ENCODE measurements at regions not wholly inside any gene's neighbourhood (a gene's known extent, or its start where the extent isn't known, plus 50 kb on each side); places are given as distances from the start of the nearest gene placed in this dataset.

GRCh38 chr1:201614262-201615015 is 75.5 kb downstream of the NAV1 start:
- H3K27me3 ChIP-seq (ENCODE audit: insufficient read depth, low read depth): no peaks in the 10 kb centered on the region
- no peaks in the 10 kb centered on the region; the same call in 1 of the 2 replicates for H4K20me1 ChIP-seq (ENCODE audit: insufficient read depth)
- TF ChIP-seq CTCF (conservative IDR thresholded peaks at IDR 0.05): no peak
- TF ChIP-seq EZH2 (IDR thresholded peaks at IDR 0.05; ENCODE audit: low read depth): no peak
- H3K9me3 ChIP-seq (ENCODE audit: insufficient read depth, low read depth): no peaks in the 10 kb centered on the region
- no peak overlapping the region for H3K4me2 ChIP-seq
- no peaks in the 10 kb centered on the region for H3K4me1 ChIP-seq (replicated peaks; ENCODE audit: insufficient read depth)
- POLR2A ChIA-PET (ENCODE audit: unreplicated experiment): no interaction called here
- H3K36me3 ChIP-seq (ENCODE audit: low read depth): no peaks in the 10 kb centered on the region
- H3K27ac ChIP-seq: no peak overlapping the region
- BruUV-seq (replicated peaks): no TSS peak
- CTCF ChIA-PET: interaction anchor here (0.6 to 0.7 kb wide), 2 partner anchors 21 to 176 kb away, joined by 3 to 4 read pairs; no protein-coding TSS in a partner anchor
- H3K79me2 ChIP-seq (ENCODE audit: low read depth): no peaks in the 10 kb centered on the region
- no peak overlapping the region for H2AFZ ChIP-seq
- H3K9me2 ChIP-seq (ENCODE audit: insufficient read depth): no peaks in the 10 kb centered on the region
- DNase-seq: no peak
- H3K4me3 ChIP-seq: no peak overlapping the region
- intact Hi-C loops (cut with micrococcal nuclease; ENCODE audit: unreplicated experiment): no loop called here
- no peaks in the 10 kb centered on the region; the same call in 1 of the 2 replicates for H3F3A ChIP-seq (ENCODE audit: insufficient read depth, low read depth)

- Histone ChIP-seq H3K9me2 (ENCODE audit: insufficient read depth) (no peaks in the 10 kb centered on the region), H4K20me1 (ENCODE audit: insufficient read depth) (no peaks in the 10 kb centered on the region), H3K27ac (no peak overlapping the region), H3K4me2 (no peak overlapping the region), H3K79me2 (ENCODE audit: low read depth) (no peaks in the 10 kb centered on the region), H3K4me3 (no peak overlapping the region), H3F3A (ENCODE audit: insufficient read depth, low read depth) (no peaks in the 10 kb centered on the region; the same call in 1 of the 2 replicates), H3K9me3 (ENCODE audit: insufficient read depth, low read depth) (no peaks in the 10 kb centered on the region), H3K4me1 (replicated peaks; ENCODE audit: insufficient read depth) (no peaks in the 10 kb centered on the region), H3K36me3 (ENCODE audit: low read depth) (no peaks in the 10 kb centered on the region), H2AFZ (no peak overlapping the region), H3K27me3 (ENCODE audit: insufficient read depth, low read depth) (no peaks in the 10 kb centered on the region)
- no TSS peak for BruUV-seq (replicated peaks)
- ChIA-PET POLR2A (ENCODE audit: unreplicated experiment) (no interaction called here), CTCF (no interaction called here)
- intact Hi-C loops (cut with micrococcal nuclease; ENCODE audit: unreplicated experiment): no loop called here
- no peak for DNase-seq
- no peak for TF ChIP-seq CTCF (conservative IDR thresholded peaks at IDR 0.05)
- no peak for TF ChIP-seq EZH2 (IDR thresholded peaks at IDR 0.05; ENCODE audit: low read depth)
Observed at GRCh38 chr1:201617157-201617556, 78.2 kb downstream of the NAV1 start.

- intact Hi-C loops (cut with micrococcal nuclease; ENCODE audit: unreplicated experiment): no loop called here
- no peaks in the 10 kb centered on the region; the same call in 1 of the 2 replicates for H3F3A ChIP-seq (ENCODE audit: insufficient read depth, low read depth)
- no peaks in the 10 kb centered on the region for H3K4me1 ChIP-seq (replicated peaks; ENCODE audit: insufficient read depth)
- no peak overlapping the region for H3K4me2 ChIP-seq
- no peak overlapping the region for H2AFZ ChIP-seq
- H3K27me3 ChIP-seq (ENCODE audit: insufficient read depth, low read depth): no peaks in the 10 kb centered on the region
- H4K20me1 ChIP-seq (ENCODE audit: insufficient read depth): no peaks in the 10 kb centered on the region
- no peaks in the 10 kb centered on the region for H3K9me3 ChIP-seq (ENCODE audit: insufficient read depth, low read depth)
- H3K4me3 ChIP-seq: no peak overlapping the region
- BruUV-seq (replicated peaks): no TSS peak
- peak in 1 of 2 experiments; percentile 30 for DNase-seq
- no peaks in the 10 kb centered on the region for H3K79me2 ChIP-seq (ENCODE audit: low read depth)
- ChIA-PET CTCF (no interaction called here), POLR2A (ENCODE audit: unreplicated experiment) (no interaction called here)
- H3K9me2 ChIP-seq (ENCODE audit: insufficient read depth): no peaks in the 10 kb centered on the region
- H3K27ac ChIP-seq: no peak overlapping the region
- no peaks in the 10 kb centered on the region for H3K36me3 ChIP-seq (ENCODE audit: low read depth)
- no peak for TF ChIP-seq EZH2 (IDR thresholded peaks at IDR 0.05; ENCODE audit: low read depth)
- no peak for TF ChIP-seq CTCF (conservative IDR thresholded peaks at IDR 0.05)
Observed at GRCh38 chr1:201618389-201618788, 79.5 kb downstream of the NAV1 start.
